ENCODE measurements at regions not wholly inside any gene's neighbourhood (a gene's known extent, or its start where the extent isn't known, plus 50 kb on each side); places are given as distances from the start of the nearest gene placed in this dataset.

- Mint-ChIP-seq H3K36me3 (ENCODE audit: low read depth, unreplicated experiment) (no peaks in the 10 kb centered on the region), H3K9me3 (ENCODE audit: unreplicated experiment) (no peaks in the 10 kb centered on the region), H3K27ac (ENCODE audit: unreplicated experiment) (no peak overlapping the region), H3K4me3 (ENCODE audit: unreplicated experiment) (no peak overlapping the region), H3K27me3 (ENCODE audit: unreplicated experiment) (peaks cover 14% of the 10 kb centered on the region), H3K4me1 (ENCODE audit: unreplicated experiment) (no peaks in the 10 kb centered on the region)
- no peak for DNase-seq (ENCODE audit: low spot score)
- TF ChIP-seq CTCF (IDR thresholded peaks at IDR 0.05; ENCODE audit: unreplicated experiment) = no peak
Measured at GRCh38 chr9:135242049-135242396, 154.6 kb downstream of the OLFM1 start.

GRCh38 chr9:135242406-135242805 is 154.9 kb downstream of the OLFM1 start:
- H3K4me1 Mint-ChIP-seq (ENCODE audit: unreplicated experiment) = no peaks in the 10 kb centered on the region
- no peaks in the 10 kb centered on the region for H3K9me3 Mint-ChIP-seq (ENCODE audit: unreplicated experiment)
- peaks cover 17% of the 10 kb centered on the region for H3K27me3 Mint-ChIP-seq (ENCODE audit: unreplicated experiment)
- no peak for TF ChIP-seq CTCF (IDR thresholded peaks at IDR 0.05; ENCODE audit: unreplicated experiment)
- H3K27ac Mint-ChIP-seq (ENCODE audit: unreplicated experiment) = no peak overlapping the region
- no peaks in the 10 kb centered on the region for H3K36me3 Mint-ChIP-seq (ENCODE audit: low read depth, unreplicated experiment)
- DNase-seq (ENCODE audit: low spot score) = no peak
- no peak overlapping the region for H3K4me3 Mint-ChIP-seq (ENCODE audit: unreplicated experiment)

- peaks cover 18% of the 10 kb centered on the region for H3K27me3 Mint-ChIP-seq (ENCODE audit: unreplicated experiment)
- H3K4me1 Mint-ChIP-seq (ENCODE audit: unreplicated experiment) = no peaks in the 10 kb centered on the region
- TF ChIP-seq CTCF (IDR thresholded peaks at IDR 0.05; ENCODE audit: unreplicated experiment) = no peak
- H3K36me3 Mint-ChIP-seq (ENCODE audit: low read depth, unreplicated experiment) = no peaks in the 10 kb centered on the region
- no peak overlapping the region for H3K27ac Mint-ChIP-seq (ENCODE audit: unreplicated experiment)
- no peak for DNase-seq (ENCODE audit: low spot score)
- no peak overlapping the region for H3K4me3 Mint-ChIP-seq (ENCODE audit: unreplicated experiment)
- no peaks in the 10 kb centered on the region for H3K9me3 Mint-ChIP-seq (ENCODE audit: unreplicated experiment)
Measured at GRCh38 chr9:135243201-135244190, 156.0 kb downstream of the OLFM1 start.

- no peaks in the 10 kb centered on the region for H3K9me3 Mint-ChIP-seq (ENCODE audit: unreplicated experiment)
- H3K36me3 Mint-ChIP-seq (ENCODE audit: low read depth, unreplicated experiment) = no peaks in the 10 kb centered on the region
- DNase-seq (ENCODE audit: low spot score) = no peak
- peaks cover 18% of the 10 kb centered on the region for H3K27me3 Mint-ChIP-seq (ENCODE audit: unreplicated experiment)
- H3K27ac Mint-ChIP-seq (ENCODE audit: unreplicated experiment) = no peak overlapping the region
- H3K4me3 Mint-ChIP-seq (ENCODE audit: unreplicated experiment) = no peak overlapping the region
- TF ChIP-seq CTCF (IDR thresholded peaks at IDR 0.05; ENCODE audit: unreplicated experiment) = no peak
- H3K4me1 Mint-ChIP-seq (ENCODE audit: unreplicated experiment) = no peaks in the 10 kb centered on the region
Measured at GRCh38 chr9:135244271-135245221, 157.1 kb downstream of the OLFM1 start.
